HG02610 (cell line): ENCODE measurements at regions not wholly inside any gene's neighbourhood (a gene's known extent, or its start where the extent isn't known, plus 50 kb on each side); places are given as distances from the start of the nearest gene placed in this dataset.

Source experiments
- ATAC-seq: cut with Tn5 transposase; IDR thresholded peaks from one replicate; pipeline ENCODE4 v1.9.1; 2021; ENCODE audit warnings: mild to moderate bottlenecking, moderate library complexity; ENCODE audit not compliant: unreplicated experiment

DNA sequence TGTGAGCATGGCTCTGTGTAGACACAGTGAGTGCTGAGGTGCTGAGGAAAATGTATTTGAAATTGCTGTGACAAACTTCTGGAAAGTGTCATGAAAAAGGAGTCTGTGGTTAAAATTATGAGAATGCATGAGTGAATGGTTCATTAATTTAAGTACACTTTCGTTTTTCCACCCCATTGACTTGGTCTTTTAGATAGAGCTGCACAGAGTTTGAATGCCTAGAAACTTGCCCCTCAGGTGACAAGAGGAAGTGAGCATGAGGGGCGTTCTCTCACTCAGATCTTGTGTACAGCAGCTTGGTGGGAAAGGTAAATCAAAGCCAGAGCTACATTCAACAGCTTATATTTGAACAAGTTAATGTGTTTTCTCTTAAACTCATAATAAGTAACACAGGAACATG, 296.8 kb downstream of the WDR72 start:
- ATAC-seq: no peak

DNA sequence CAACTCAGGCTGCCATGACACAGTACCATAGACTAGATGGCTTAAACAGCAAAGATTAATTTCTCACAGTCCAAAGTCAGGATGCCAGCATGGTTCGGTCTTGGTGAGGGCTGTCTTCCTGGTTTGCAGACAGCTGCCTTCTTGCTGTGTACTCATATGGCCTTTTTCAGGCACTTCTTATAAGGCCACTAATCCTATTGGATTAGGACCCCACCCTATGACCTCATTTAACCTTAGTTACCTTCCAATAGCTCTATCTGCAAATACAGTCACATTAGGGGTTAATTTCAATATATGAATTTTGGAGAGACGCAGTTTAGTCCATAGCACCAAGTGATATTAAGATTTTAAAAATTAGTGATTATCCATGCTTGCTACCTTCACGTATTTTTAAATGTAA, 297.8 kb downstream of the WDR72 start:
- no peak for ATAC-seq

- no peak for ATAC-seq
These were observed 300.7 kb downstream of the WDR72 start for GRCh38 chr15:53458736-53459135.

DNA sequence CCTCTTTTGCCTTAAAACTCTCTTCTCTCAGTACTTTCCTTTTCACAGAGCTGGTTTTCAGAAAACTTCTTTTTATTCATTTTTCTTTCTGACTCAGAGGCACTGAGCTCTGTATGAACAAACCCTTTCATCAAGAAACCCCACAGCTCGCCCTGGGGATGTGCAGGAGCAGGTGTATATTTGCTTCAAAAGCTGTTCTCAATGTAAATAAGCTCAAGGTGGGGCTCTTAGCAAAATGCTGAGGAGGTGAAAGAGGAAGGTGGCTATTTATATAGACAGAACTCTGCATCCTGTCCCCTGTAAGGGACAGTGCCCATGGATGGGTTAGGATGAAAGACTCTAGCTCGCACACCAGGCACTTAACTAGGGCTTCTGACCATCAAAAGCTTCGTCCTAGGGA, 302.0 kb downstream of the WDR72 start:
- ATAC-seq: no peak

GRCh38 chr15:53454843-53455721, 304.4 kb downstream of the WDR72 start:
- ATAC-seq: no peak

- no peak for ATAC-seq
These were observed 305.0 kb downstream of the WDR72 start for GRCh38 chr15:53454535-53454842.

GRCh38 chr15:53453253-53454105, 306.0 kb downstream of the WDR72 start:
- ATAC-seq: no peak

DNA sequence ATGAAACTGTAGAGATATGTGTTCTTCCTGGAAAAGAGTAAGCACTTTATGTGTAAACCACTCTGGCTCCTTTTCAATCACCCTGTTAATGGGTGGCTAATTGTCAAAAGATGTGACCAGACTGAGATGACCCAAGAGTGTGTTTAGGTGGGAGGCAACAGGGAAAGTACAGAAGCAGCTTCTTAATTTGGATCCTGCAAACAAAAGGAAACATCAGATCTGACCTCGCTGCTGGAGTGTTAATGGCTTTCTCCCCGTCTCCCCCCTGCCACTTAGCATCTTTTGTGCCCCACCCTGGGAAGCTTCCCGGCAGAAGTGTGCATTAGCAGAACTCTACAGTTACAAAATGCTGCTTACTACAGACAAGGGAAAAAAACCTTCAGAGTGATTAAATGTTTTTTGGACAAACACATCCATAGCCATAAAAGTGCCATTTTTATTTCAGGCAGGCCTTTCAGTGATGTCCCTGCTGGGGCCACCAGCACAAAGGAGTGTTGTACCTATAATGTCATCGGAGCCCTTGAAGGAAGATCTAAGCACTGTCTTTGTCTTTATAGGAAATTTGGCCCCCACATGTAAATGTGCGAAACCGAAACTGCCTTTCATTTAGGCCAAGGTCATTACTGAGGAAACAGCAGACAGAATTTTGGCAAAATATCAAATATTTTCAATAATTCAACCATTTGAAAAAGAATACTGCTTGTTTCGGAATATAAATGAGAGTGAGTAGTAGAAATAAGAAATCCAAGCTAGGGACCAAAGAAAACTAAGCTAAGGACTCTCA, 311.0 kb downstream of the WDR72 start:
- ATAC-seq: no peak

DNA sequence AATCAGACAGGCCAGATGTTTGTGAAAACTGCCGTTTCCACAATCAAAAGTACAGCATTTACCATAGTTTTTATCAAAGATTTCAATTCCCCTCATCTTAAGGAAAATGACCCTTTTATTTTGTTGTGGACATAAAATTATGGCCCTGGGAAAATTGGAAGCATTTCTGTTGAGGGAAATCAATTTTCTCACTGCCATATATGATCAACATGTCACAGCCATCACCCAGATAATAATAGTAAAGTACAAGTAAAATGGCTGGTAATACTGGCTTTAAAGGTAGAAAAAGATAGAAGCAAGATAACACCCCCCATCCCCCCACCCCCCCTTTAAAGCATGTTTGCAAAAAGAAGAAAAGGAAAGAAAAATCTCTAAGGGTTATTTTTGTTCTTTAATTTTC, 311.7 kb downstream of the WDR72 start:
- no peak for ATAC-seq

GRCh38 chr15:53447053-53447574, 312.3 kb downstream of the WDR72 start:
- no peak for ATAC-seq

DNA sequence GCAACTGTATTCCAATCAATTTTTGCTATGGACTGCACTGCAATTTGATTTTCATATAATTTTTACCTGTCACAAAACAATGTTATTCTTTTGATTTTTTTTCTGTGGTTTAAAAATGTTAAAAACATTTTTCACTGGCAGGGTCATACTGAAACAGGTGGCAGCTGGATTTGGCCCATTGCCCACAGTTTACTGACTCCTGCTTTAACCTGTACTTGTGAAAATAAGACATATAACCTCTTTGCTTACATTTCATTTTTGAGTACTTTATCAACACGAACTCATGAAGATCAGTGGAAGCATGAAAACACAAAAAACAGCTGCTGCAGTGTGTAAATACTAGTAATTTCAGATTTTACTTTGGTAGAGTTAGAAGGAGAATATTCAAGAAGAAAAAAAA, 313.1 kb downstream of the WDR72 start:
- no peak for ATAC-seq

DNA sequence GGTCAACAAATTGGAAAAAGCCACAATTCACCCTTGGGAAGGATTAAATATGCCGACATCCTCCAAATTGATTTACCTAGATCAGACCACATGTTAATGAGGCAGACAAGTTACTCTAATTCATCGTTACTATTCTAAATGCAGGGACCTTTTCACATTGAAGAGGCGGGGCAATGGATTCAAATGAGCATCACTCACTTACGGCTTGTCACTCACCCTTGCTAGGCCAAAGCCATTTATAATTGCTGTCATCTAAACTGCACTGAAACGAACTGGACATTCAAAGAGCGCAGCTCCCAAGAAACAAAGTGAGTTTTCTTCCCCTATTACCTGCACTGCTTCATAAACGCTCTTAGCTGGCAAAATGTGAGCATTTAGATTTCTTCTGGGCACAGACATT, 313.9 kb downstream of the WDR72 start:
- no peak for ATAC-seq

DNA sequence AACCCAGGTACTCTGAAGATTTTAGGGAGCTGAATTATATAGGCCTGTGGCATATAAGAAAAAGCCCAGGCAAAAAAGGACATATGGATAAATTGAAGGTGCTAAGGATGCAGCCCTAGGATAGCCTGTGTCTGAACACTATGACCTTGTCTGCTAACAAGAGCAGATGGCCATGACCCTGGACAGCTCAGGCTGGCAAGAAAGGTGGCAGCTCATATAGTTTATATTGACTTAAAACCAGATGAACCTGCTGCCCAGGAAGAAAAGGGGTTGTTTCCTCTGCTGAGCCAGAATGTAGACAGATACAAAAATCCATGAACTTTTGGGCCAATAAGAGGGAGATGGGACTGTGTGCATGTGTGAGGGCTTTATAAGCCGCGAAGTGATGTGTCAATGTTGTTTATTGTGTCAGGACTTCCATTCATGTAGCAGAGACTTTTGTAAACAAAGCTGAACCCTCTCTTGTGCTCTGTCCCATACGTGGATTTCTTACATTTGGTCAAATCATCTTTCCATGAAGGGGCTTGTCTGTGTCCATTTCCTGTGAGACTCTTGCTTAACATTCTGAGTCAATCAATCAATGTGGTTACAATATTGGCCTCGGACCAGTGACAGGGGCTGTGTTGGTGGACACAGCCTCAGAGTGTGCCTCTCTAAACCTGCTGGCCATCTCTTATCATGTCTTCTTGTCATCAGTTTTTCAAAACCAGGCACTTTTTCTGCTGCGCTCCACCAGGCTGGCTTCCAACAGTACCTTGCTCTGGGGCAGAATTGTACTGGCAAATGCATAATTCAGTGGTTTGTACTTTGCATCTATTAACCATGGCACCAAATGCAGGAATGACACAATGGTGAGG, 321.2 kb downstream of the WDR72 start:
- ATAC-seq: no peak

DNA sequence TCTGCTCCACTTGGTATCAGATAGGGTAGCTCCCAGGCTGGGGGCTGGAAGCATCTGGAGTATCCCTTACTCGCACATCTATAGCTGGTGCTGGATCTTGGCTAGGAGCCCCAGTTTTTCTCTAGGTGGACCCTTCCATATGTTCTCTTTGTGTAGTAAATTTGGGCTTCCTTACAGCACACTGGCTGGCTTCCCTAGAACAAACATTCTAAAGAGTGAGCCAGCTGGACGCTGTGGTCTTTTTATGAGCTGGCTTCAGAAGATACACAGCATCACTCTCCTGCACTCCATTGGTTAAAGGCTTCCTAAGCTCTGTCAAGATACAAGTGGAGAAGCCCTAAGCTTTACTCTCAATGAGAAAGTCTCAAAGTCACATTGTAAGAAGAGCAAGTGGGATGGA, 322.1 kb downstream of the WDR72 start:
- no peak for ATAC-seq

DNA sequence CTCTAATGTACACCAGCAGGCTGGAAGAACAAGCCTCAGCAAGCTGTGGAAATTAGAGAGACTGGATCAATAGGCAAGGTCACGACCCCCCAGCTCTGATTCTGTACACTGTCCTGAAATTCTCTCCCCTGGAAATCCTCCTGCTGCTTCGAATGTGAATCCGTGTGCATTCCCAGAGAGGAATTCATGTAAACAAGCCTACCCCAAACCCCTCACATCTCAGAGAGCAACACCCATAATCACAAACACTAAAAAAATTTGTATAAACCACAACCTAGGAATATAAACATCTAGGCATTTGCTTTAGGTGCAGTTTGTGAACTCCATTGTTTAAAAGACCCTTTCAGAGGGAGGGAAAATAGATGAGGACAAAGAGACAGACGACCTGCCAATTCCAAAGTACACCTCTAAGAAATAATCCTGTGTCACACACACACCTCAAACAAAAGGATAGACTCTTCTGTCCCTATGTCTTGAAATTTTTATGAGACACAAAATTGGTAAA, 325.2 kb downstream of the WDR72 start:
- ATAC-seq: no peak

- ATAC-seq: no peak
These were observed 343.1 kb downstream of the WDR72 start for GRCh38 chr15:53416219-53416940.

- ATAC-seq: no peak
These were observed 345.3 kb downstream of the WDR72 start for GRCh38 chr15:53414167-53414566.

- ATAC-seq: no peak
These were observed 346.9 kb downstream of the WDR72 start for GRCh38 chr15:53412542-53412941.

DNA sequence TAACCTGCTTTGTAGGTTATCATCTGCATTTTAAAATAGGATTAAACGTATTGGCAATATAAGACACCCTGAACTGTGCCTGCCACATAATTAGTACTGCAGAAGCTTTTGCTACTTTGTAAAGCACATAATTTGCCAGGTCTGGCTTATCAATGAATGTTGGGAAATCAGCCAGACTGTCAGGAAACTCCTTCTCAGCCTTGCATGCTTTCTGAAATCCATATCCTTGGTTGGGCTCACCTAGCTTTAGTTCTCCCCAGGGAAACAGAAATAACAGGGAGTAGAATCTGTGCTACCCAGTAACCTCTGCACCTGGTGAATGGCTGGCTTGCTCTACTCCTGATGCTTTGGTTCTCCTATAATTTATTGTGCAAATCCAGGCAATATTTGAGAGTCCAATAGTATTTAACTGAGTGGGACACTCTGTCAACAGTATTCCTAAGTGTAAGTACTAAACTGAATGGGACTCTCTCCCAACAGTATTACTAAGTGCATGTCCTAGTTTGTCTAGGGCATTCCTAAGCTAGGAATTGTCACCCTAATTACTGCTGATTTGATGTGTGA, 354.5 kb downstream of the WDR72 start:
- no peak for ATAC-seq
